ENCODE measurements at regions not wholly inside any gene's neighbourhood (a gene's known extent, or its start where the extent isn't known, plus 50 kb on each side); places are given as distances from the start of the nearest gene placed in this dataset.

DNA sequence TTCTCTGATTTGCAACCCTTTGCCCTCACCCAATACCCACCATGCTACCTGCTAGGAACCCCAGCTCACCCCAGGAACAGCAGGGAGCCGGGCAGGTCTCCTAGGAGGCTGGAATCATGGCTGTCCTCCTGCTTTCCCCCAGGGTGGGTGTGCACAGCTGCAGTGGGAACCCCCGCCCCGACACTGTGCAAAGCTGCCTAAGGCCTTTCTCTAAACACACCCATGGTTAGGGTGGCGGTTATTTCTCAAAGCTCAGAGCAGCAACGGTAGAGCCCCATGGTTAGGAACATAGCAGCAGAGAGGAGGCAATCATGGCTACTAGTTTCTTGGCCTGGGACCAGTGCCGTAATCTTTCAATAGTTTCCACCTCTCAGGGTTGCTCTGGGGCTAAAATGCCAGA is 52.2 kb downstream of the ABCC12 start:
- TF ChIP-seq EZH2phosphoT487 (IDR thresholded peaks at IDR 0.05) (no peak), EZH2 (IDR thresholded peaks at IDR 0.05) (no peak)
- TF ChIP-seq, protein P1, sequence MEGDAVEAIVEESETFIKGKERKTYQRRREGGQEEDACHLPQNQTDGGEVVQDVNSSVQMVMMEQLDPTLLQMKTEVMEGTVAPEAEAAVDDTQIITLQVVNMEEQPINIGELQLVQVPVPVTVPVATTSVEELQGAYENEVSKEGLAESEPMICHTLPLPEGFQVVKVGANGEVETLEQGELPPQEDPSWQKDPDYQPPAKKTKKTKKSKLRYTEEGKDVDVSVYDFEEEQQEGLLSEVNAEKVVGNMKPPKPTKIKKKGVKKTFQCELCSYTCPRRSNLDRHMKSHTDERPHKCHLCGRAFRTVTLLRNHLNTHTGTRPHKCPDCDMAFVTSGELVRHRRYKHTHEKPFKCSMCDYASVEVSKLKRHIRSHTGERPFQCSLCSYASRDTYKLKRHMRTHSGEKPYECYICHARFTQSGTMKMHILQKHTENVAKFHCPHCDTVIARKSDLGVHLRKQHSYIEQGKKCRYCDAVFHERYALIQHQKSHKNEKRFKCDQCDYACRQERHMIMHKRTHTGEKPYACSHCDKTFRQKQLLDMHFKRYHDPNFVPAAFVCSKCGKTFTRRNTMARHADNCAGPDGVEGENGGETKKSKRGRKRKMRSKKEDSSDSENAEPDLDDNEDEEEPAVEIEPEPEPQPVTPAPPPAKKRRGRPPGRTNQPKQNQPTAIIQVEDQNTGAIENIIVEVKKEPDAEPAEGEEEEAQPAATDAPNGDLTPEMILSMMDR (IDR thresholded peaks at IDR 0.05) = no peak
